HG02610 (cell line): ENCODE measurements at regions not wholly inside any gene's neighbourhood (a gene's known extent, or its start where the extent isn't known, plus 50 kb on each side); places are given as distances from the start of the nearest gene placed in this dataset.

Experiments used
- ATAC-seq: cut with Tn5 transposase; IDR thresholded peaks from one replicate; pipeline ENCODE4 v1.9.1; 2021; ENCODE audit warnings: mild to moderate bottlenecking, moderate library complexity; ENCODE audit not compliant: unreplicated experiment

GRCh38 chr2:180174580-180174979 is 167.5 kb upstream of the CWC22 start:
- no peak for ATAC-seq

DNA sequence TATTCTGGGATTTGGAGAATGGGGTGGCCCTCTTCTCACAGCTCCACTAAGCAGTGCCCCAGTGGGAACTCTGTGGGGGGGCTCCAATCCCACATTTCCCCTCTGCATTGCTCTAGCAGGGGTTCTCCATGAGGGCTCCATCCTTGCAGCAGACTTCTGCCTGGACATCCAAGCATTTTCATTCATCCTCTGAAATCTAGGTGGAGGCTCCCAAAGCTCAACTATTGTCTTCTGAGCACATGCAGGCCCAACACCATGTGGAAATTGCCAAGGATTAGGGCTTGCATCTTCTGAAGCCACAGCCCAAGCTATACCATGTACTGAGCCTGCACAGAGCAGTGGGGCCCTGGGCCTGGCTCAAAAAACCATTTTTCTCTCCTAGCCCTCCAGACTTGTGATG is 162.4 kb upstream of the CWC22 start:
- ATAC-seq = no peak

- no peak for ATAC-seq
These were observed 154.3 kb upstream of the CWC22 start for GRCh38 chr2:180161415-180161814.

DNA sequence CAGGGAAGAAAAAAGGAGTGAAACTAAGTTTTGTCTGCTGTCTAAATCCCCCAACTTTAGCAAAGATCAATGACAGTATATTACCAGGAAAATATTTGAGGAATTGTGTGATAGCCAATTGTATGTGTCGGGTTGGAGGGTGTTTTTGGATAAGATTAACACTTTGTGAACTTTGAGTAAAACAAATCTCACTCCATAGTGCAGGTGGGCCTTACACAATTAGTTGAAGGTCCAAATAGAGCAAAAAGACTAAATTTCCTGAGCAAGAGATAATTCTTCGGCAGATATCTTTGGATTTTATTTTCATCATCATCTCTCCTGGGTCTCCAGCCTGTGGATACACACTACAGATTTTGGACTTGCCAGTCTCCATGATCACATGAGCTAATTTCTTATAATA is 152.8 kb upstream of the CWC22 start:
- ATAC-seq = no peak

- ATAC-seq = no peak
These were observed 151.9 kb upstream of the CWC22 start for GRCh38 chr2:180158961-180159360.

GRCh38 chr2:180156651-180157050 is 149.6 kb upstream of the CWC22 start:
- no peak for ATAC-seq

DNA sequence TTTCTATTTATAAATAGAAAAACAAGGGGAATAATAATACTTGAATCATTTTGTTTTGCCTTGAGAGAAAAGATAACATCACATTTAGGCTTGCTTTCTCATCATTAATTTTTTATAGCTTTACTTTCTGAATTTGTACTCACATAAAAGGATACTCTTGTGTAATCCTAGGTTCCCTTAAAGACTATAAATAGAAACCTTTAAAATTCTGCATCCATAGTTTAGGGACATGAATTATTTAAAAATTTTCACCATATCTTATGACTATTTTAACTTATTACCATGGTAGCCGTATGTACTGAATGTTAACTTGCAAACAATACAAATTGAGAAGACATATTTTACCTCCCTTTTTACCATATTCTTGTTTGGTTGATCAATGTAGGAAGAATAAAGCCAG is 143.5 kb upstream of the CWC22 start:
- ATAC-seq = no peak

DNA sequence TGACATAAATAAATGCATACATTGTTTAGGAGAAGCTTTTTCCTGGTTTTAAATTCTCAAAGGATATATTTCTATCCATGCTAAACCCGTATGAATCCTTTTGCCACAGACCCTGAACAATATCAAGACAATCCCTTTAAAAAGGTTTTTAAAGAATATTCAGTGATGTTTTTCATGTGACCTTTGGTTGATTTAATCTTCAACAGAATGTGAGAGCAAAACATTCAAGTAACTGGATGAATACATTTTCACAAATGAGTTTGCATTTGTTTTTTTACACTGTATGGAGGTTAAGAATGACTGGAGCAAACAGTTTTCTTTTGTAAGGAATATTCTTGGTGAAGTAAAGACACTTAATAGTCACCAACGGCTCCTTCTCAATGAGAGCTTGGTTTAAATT is 139.4 kb upstream of the CWC22 start:
- ATAC-seq = no peak

DNA sequence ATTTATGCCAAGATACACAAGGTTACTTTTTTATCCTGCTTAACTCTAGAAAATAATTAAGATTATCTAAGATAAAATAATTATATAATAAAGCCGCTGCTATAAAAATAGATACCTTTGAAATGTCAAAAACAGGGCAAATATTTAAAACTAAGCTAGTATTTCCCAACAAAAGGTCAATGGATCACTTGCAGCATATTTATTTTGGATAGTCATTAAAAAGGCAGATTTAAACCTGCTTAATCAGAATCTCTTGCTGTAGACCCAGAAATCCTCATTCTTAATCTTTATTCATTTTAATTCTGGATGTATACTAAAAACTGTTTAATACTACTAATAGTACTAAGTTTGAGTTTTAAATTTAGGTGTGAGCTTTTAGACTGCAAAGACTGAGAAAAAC is 139.0 kb upstream of the CWC22 start:
- ATAC-seq = no peak

DNA sequence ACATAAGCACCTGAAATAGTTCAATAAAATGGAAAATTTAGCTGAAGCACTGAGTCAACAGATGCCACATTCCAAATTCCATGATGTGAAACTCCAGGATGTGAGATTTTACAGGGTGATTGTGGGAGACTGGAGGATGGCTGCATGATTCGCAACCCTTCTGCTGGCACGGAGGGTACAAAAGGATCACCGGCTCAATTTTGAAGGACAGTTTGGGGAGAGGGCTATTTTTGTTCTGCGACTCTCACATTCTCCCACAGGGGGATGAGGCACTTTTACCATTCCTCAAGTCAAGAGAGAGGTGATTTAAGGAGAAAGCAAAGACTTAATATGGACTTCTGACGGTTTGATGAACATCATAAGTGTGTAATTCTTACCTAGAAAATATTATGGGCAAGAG is 138.1 kb upstream of the CWC22 start:
- ATAC-seq = no peak

DNA sequence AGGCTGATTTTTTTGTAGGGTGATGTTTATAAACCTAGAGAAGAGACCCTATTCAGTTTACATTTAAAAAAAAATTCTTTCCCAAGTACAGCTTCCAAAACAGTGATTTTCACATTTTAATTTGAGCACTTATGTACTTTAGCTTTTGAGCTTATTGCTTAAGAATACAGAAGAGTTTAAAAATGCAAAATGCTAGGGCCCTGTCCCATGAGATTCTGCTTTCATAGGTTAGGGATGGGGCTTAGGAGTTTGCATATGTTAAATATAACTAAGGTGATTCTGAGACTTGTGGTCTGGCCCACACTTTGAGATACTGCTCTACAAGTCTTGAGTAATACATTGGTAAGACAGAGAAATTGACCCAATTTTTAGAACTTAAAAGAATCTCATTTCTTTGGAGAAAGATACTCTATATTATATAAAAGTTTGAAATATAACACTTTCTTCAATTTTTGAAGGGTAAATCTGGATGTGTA is 137.3 kb upstream of the CWC22 start:
- no peak for ATAC-seq

DNA sequence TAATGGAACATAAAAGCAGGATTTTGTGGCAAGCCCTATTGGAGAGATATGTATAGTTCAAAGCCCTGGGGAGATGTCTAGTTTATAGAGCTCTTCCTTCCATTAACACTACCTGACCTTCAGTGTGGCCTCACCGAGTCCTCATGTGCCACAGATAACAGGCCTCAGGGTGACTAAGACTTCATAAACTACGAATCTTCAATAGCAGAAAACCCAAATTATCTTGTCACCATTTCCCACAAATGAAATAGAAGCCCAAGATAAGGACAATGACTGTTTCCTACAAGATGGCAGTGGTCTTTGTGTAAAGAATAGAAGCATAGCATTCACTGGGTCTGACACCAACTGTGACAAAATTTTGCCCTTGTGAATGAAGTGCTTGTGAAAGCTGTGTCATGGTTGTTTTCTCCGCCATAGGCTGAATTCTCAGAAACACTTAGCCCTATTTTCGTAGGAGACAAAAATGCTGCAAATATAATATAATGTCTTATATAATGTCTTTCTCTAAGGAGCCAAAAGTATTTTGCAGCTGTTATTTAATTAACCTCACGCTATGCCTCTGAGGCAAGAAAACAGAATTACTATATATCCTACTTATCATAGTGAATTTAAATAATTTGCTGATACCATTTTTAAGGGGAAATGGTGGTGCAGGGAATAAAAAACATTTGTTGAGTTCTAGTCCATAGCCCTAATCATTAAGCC is 136.7 kb upstream of the CWC22 start:
- no peak for ATAC-seq

GRCh38 chr2:180141600-180141999 is 134.5 kb upstream of the CWC22 start:
- no peak for ATAC-seq

GRCh38 chr2:180133736-180134135 is 126.6 kb upstream of the CWC22 start:
- no peak for ATAC-seq

DNA sequence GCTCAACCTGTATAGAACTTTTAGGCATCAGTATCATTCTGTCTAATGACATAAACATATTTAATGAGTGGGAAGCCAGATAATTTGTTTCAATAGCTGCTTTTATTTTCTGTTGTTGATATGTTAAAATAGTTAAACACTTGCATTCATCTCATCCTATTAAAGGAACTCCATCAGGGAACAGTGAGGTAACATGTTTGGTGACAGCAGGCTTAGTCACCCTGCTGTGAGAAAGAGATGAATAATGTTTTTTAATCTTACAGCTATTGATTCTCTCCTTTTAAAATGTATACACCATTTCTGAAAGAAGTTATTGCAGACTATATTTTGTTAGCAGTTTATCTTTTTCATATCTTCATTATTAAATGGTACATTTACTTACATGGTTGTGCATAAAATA is 123.3 kb upstream of the CWC22 start:
- no peak for ATAC-seq

- ATAC-seq = no peak
These were observed 121.8 kb upstream of the CWC22 start for GRCh38 chr2:180128861-180129260.

GRCh38 chr2:180125245-180125962 is 118.3 kb upstream of the CWC22 start:
- peak; percentile 75 for ATAC-seq

DNA sequence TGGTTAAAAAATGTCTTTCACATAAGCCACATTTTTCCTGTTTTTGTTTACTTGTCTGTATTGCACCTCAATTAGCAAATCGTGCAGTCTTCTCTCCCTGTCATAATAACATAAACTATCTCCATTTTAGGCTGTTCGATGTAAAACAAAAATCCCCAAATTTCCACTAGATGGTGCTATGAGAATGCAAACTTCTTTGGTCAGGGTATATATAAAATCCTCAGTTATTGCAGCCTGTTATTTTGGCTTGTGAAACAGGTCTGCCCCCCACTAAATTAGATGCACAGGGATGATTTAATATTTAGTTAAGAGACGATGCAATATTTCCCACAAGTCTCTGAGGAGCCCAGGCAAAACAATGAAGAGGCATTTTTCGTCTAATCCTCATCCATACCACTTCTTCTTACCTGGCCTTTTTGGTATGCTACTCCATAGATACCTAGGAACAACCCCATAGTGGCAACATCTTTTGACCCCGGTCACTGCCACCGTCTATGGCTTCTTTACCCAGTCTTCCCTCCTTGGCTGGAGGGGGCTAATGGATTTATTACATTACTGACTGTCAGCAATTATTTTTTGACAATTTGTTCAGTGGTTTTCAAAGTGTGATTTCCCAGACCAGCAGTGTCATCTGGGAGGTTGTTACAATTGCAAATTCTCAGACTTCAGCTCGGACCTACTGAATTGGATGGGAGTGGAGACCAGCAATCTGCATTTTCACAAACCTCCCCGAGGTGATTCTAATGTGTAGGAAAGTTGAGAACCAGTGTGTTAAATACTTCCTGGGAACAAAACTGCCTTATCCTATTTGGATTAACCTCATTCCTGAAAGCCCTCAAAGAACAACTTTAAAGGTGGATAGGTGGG is 117.4 kb upstream of the CWC22 start:
- peak; percentile 55 for ATAC-seq

DNA sequence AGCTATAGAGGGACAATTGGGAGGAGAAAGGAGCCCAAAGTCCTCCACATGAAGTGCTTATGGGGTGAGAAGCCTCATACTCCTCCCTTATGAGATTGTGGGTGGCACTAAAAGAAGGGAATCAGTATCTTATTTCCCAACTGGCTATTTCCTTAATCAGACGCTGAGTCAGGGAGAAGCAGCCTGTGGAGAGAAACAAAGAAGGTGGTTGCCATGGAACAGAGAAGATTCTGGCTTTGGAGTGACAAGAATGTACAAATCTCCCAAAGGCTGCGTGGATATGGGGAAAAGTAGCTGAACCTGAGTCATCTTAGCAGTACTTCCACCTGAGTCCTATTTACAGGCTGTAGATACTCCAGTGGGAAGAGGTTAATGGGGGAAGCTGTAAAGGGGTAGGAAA is 115.8 kb upstream of the CWC22 start:
- no peak for ATAC-seq

GRCh38 chr2:180115675-180116074 is 108.6 kb upstream of the CWC22 start:
- ATAC-seq = no peak

DNA sequence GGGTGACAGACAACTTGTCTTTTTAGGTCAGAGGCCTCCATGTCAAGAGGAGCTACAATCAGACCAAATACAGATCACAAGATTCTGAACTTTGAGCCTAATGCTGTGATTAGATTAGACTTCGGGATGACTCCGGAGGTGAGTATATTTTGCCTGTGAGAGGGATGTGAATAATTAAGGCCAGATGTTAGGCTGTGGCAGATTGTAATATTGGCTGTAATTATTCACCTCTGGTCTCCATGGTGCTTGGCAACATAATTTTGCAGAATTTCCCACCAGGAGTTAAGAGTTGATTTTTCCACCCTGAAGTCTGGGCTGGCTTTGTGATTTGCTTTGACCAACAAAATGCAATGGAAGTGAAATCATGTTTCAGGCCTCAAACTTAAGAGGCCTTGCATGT is 108.2 kb upstream of the CWC22 start:
- ATAC-seq = no peak

GRCh38 chr2:180111901-180112300 is 104.8 kb upstream of the CWC22 start:
- no peak for ATAC-seq
